Esophagus squamous epithelium (tissue), 5 donors: ENCODE measurements at regions not wholly inside any gene's neighbourhood (a gene's known extent, or its start where the extent isn't known, plus 50 kb on each side); places are given as distances from the start of the nearest gene placed in this dataset.
A peak's percentile ranks its signal among the peaks of the same experiment; 100 is the strongest.

Source experiments
- DNase-seq: peaks from one replicate; lab custom pipeline; 2025; lab: John Stamatoyannopoulos, UW
- H3K27ac ChIP-seq, 4 donors: fragments of 200-600 bp; sonication (generic); one replicate each; pipeline ENCODE4 v1.5.1; 2016 to 2019; ENCODE audit warnings: mild to moderate bottlenecking in 1 of 4
- H3K27me3 ChIP-seq, 4 donors: fragments of 200-600 bp; sonication (generic); 1 replicate in 3 of 4; 2 replicates in 1 of 4; pipeline versions ENCODE4 v1.5.1 to v1.6.0; 2017 to 2021; ENCODE audit warnings: antibody characterized with exemption in 1 of 4
- H3K36me3 ChIP-seq, 3 donors: fragments of 200-600 bp; sonication (generic); one replicate each; pipeline ENCODE4 v1.5.1; 2016 to 2019
- H3K4me1 ChIP-seq, 3 donors: fragments of 200-600 bp; sonication (generic); one replicate each; pipeline ENCODE4 v1.5.1; 2017 to 2019
- H3K4me3 ChIP-seq, 4 donors: fragments of 200-600 bp; sonication (generic); 1 replicate in 3 of 4; 2 replicates in 1 of 4; pipeline ENCODE4 v1.5.1; 2016 to 2019; ENCODE audit warnings: mild to moderate bottlenecking in 2 of 4, moderate library complexity in 1 of 4
- H3K9me3 ChIP-seq, 3 donors: fragments of 200-600 bp; sonication (generic); one replicate each; pipeline ENCODE4 v1.5.1; 2016 to 2019
- CTCF ChIP-seq, 6 experiments: fragments of 450-650 bp in 4 of 6; fragments of 200-600 bp in 2 of 6; sonication (generic) in 2 of 6; IDR thresholded peaks; one replicate each; pipeline ENCODE4 v1.5.1; 2016 to 2019; ENCODE audit warnings: antibody characterized with exemption in 6 of 6, mild to moderate bottlenecking in 4 of 6, moderate library complexity in 4 of 6
- POLR2A ChIP-seq, 4 donors: fragments of 450-650 bp; IDR thresholded peaks; one replicate each; pipeline ENCODE4 v1.6.1; 2017; ENCODE audit warnings: antibody characterized with exemption in 4 of 4, mild to moderate bottlenecking in 4 of 4, moderate library complexity in 3 of 4
- WGBS, 2 donors: methylation state at CpG; one replicate each; pipeline ENCODE4 v1.1.5; 2018; 5-methylcytosine and 5-hydroxymethylcytosine counted together
- intact Hi-C: fragments of 100-400 bp; cut with DNase I; formaldehyde crosslinking; loops from one replicate; pipeline ENCODE4 v1.15.0; 2022
- donor health status: DM: yes; HTN: yes; CAD: no.

- intact Hi-C loops: no loop called here
- no peaks in the 10 kb centered on the region for H3K36me3 ChIP-seq
- TF ChIP-seq CTCF (IDR thresholded peaks at IDR 0.05): no peak
- TF ChIP-seq POLR2A (IDR thresholded peaks at IDR 0.05): no peak
- H3K27me3 ChIP-seq: peaks cover 0 to 34% (median 0%) of the 10 kb centered on the region in 4 donors
- H3K4me3 ChIP-seq: no peak overlapping the region
- no peak for DNase-seq
- no peak overlapping the region for H3K27ac ChIP-seq
- H3K9me3 ChIP-seq: no peaks in the 10 kb centered on the region
- H3K4me1 ChIP-seq: peaks cover under 1 to 7% (median under 1%) of the 10 kb centered on the region in 3 donors
Measured at GRCh38 chr6:40313582-40313981, 273.6 kb downstream of the LRFN2 start.

DNA sequence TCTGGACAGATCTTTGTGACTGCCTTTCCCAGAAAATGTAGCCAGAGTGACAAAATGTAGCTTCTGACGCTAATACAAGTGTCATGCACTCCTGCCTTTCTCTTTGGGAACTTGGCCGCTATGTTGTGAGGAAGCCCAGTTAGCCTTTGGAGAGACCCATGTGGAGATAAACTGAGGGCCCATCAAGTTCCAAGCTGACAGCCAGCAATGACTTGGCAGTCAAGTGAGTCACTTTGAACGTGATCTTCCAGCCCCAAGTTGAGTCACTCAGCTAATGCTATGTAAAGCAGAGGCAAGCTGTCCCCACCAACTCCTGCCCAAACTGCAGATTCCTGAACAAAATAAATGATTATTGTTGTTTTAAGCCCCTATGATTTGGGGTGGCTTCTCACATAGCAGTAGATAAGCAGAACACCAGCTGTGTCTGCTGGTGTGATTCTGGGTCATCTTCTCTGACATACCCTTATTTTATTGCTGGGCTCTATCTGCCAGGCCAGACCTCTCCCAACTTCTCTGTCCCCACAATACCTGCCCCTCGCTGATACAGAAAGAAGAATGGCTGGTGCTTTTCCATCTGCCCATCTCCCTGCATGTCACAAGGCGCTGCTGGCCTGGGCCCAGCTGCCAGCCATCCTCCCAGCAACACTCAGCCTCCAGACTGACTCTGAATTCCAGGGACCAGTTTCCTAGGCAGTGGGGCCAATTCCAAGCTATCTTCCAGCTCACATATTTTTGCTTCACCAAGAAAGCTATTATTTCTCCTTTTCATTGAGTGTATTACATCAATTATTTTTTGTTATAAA lies 274.8 kb downstream of the LRFN2 start:
- peaks cover 0 to 31% (median 0%) of the 10 kb centered on the region in 4 donors for H3K27me3 ChIP-seq
- no peaks in the 10 kb centered on the region for H3K36me3 ChIP-seq
- no peak for TF ChIP-seq POLR2A (IDR thresholded peaks at IDR 0.05)
- intact Hi-C loops: no loop called here
- no peaks in the 10 kb centered on the region for H3K9me3 ChIP-seq
- H3K4me1 ChIP-seq: peaks cover 6 to 14% (median 7%) of the 10 kb centered on the region in 3 donors
- DNase-seq: no peak
- 64 to 74% methylated on average over 5 of the region's 5 CpGs for WGBS, 2 donors
- no peak overlapping the region for H3K4me3 ChIP-seq
- H3K27ac ChIP-seq: no peak overlapping the region

DNA sequence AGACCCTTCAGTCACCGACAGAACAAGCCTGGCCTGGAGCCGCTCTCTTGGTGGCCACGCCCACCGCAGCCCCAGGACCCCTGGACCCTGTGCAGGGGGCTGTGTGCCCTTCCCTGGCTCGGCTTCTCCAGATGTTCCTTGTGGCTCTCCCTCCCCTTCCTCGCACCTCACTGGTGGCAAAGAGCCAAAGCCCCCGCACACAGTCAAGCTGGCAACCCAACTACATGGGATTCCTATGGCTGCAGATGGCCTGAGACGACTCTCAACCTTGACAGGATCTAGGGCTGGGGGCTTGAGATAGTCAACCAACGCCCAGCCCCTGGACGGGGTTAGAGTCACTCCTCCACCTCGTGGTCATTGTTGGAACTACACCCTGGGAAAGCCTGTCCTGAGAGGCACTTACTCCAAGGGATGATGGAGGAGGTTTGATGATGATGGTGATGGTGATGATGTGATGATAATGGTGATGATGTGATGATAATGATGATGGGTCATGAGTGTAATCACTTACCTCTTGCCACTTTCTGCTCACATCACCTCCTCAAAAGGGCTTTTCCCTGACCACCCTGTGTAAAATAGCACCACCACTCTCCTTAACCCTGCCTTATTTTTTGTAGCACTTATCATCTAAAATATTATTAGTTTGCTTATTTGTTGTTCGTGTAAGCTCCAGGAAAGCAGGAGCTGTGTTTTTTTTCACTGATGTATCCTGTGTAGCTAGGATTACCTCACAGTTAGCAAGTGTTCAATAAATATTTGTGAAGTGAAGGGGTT lies 278.4 kb downstream of the LRFN2 start:
- no peaks in the 10 kb centered on the region for H3K36me3 ChIP-seq
- 0 to 2% methylated on average over 2 to 6 of the region's 12 CpGs for WGBS, 2 donors
- H3K27ac ChIP-seq: peak overlapping the region in 3 of 4 donors; percentile 29 to 61 (median 42)
- TF ChIP-seq POLR2A (IDR thresholded peaks at IDR 0.05) (no peak), CTCF (IDR thresholded peaks at IDR 0.05) (peak; percentile 55 to 98 (median 92))
- DNase-seq: no peak
- H3K4me3 ChIP-seq: no peak overlapping the region
- intact Hi-C loops: loop anchor here (5.0 kb wide), 1 partner anchor 326 kb away; no protein-coding TSS in a partner anchor
- H3K4me1 ChIP-seq: peaks cover 6 to 14% (median 7%) of the 10 kb centered on the region in 3 donors
- H3K9me3 ChIP-seq: no peaks in the 10 kb centered on the region
- peaks cover 0 to 17% (median 0%) of the 10 kb centered on the region in 4 donors for H3K27me3 ChIP-seq

DNA sequence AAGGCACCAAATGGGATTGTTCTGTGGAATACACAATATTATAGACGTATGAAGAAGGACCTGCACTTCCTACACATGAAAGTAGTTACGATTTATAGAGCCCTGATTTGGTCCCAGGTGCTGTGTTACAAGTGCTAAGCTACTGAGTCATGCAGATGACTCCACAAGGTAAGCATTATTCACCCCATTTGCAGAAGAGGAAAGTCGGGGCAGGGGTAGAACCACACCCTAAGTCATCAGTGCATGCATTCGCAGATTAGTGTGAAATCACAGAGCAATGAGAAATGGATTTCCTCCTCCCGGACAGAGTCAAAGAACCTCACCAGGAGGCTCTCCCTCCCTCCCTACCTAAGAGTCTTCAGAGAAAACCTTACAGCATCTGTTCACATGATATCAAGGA lies 279.5 kb downstream of the LRFN2 start:
- Histone ChIP-seq H3K27me3 (peaks cover 0 to 17% (median 0%) of the 10 kb centered on the region in 4 donors), H3K9me3 (no peaks in the 10 kb centered on the region), H3K27ac (peak overlapping the region in 2 of 4 donors; percentile 42 to 61), H3K4me1 (peaks cover 6 to 13% (median 7%) of the 10 kb centered on the region in 3 donors), H3K4me3 (no peak overlapping the region), H3K36me3 (no peaks in the 10 kb centered on the region)
- DNase-seq: no peak
- intact Hi-C loops: loop anchor here (5.0 kb wide), 1 partner anchor 325 kb away; no protein-coding TSS in a partner anchor
- no peak for TF ChIP-seq POLR2A (IDR thresholded peaks at IDR 0.05)
- no peak for TF ChIP-seq CTCF (IDR thresholded peaks at IDR 0.05)
- 23 to 34% methylated on average over 5 of the region's 5 CpGs for WGBS, 2 donors

GRCh38 chr6:40302856-40303454 lies 284.2 kb downstream of the LRFN2 start:
- no peak overlapping the region for H3K27ac ChIP-seq
- DNase-seq: no peak
- peaks cover 0 to under 1% (median under 1%) of the 10 kb centered on the region in 3 donors for H3K4me1 ChIP-seq
- H3K9me3 ChIP-seq: no peaks in the 10 kb centered on the region
- H3K27me3 ChIP-seq: peaks cover 0 to 2% (median 0%) of the 10 kb centered on the region in 4 donors
- WGBS, 2 donors: 72 to 85% methylated on average over 3 to 8 of the region's 8 CpGs
- intact Hi-C loops: no loop called here
- no peaks in the 10 kb centered on the region for H3K36me3 ChIP-seq
- TF ChIP-seq POLR2A (IDR thresholded peaks at IDR 0.05) (no peak), CTCF (IDR thresholded peaks at IDR 0.05) (no peak)
- no peak overlapping the region for H3K4me3 ChIP-seq
